Fibroblast of the aortic adventitia (primary cell): ENCODE measurements at regions not wholly inside any gene's neighbourhood (a gene's known extent, or its start where the extent isn't known, plus 50 kb on each side); places are given as distances from the start of the nearest gene placed in this dataset.
A peak's percentile ranks its signal among the peaks of the same experiment; 100 is the strongest.

ENCODE experiments used
- DNase-seq: peaks from one replicate; pipeline ENCODE4 v3.0.0-alpha.2; 2010; ENCODE audit warnings: low read depth
- H3K4me3 ChIP-seq: 2 replicates; pipeline ENCODE4 v1.5.1; 2011; ENCODE audit warnings: low read depth, mild to moderate bottlenecking, control low read depth, low read length, moderate library complexity
- CTCF ChIP-seq: IDR thresholded peaks from 2 replicates; pipeline ENCODE4 v1.5.1; 2011; ENCODE audit warnings: mild to moderate bottlenecking, low read length, control low read depth, inconsistent platforms; ENCODE audit not compliant: insufficient read depth

- DNase-seq: no peak
- H3K4me3 ChIP-seq: no peak overlapping the region
- TF ChIP-seq CTCF: no peak
Measured at GRCh38 chr11:80872116-80872728, 1431.4 kb upstream of the TENM4 start.

- TF ChIP-seq CTCF: no peak
- no peak for DNase-seq
- no peak overlapping the region for H3K4me3 ChIP-seq
Measured at GRCh38 chr11:80868831-80869230, 1428.0 kb upstream of the TENM4 start.

DNA sequence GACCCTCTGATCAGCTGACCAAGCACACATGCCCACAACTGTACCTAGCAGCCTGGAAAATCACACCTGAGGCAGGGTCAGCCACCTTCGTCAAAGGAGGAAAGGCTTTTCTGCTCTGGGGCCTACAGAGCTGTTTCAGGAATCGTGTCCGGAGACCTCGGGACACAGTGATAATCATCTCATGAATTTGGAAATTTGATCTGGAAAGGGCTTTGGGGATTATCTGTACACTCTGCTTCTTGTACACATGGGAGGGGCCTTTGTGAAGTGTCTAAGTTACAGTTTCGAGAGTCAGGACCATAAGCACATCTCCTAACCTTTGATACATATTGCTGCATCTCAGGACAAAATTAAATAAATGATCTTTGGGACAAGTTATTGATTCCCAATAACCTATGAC lies 1421.2 kb upstream of the TENM4 start:
- no peak overlapping the region for H3K4me3 ChIP-seq
- DNase-seq: no peak
- TF ChIP-seq CTCF: no peak

DNA sequence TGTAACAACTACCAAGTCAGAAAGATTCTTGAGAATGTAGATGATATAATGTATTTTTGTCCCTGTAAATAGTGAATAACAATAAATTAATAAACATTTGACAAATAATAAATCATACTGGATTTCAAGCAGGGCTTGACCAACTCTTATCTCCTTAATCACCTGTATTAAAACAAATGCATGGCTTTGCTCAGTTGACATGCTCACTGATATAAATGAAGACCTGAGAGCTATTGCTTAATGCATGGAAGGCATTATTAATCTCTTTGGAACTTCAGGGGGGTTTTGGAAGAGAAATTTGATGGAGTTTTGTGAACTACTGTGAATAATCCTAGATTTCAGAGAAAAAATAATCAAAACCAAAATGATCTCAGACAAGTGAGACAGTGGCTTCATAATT lies 1420.4 kb upstream of the TENM4 start:
- H3K4me3 ChIP-seq: no peak overlapping the region
- no peak for TF ChIP-seq CTCF
- DNase-seq: no peak

GRCh38 chr11:80860632-80861031 lies 1419.8 kb upstream of the TENM4 start:
- no peak overlapping the region for H3K4me3 ChIP-seq
- DNase-seq: peak; percentile 64
- TF ChIP-seq CTCF: no peak

DNA sequence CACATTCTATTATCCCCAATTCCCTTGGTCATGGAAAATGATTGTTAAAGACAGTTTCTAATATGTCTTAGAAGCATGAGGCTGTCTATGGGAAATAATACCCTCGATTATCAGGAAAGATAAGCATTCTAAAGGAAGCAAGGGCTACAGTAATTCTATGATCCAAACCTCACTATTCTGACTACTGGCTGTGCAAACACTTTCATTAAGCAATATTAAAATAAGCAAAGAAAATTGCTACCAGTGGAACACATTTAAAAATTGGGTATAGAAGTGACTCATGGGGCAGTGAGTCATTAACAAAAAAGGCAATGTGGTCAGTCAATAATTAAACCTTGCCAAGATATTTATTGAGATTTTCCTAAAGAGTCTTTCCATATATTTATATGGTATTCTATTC lies 1415.2 kb upstream of the TENM4 start:
- DNase-seq: peak; percentile 46
- TF ChIP-seq CTCF: no peak
- no peak overlapping the region for H3K4me3 ChIP-seq

DNA sequence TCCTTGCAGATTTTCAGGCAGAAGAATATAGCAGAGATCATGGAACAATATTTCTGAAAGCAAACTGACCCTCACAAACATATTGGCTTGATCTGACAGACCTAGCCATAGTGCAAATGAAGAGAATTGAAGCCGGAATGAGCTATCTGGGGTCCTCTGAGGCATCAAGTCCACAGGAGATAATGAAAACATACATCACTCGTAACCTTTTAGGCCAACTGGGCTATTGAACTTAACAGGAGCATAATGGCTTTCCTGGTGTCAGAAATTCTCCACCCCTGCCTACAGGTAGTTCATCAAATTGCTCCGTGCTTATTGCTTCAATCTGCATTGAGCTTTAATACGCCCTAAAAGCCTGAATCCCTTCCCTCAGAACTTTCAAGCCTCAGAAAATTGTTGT lies 1414.6 kb upstream of the TENM4 start:
- no peak for DNase-seq
- no peak for TF ChIP-seq CTCF
- H3K4me3 ChIP-seq: no peak overlapping the region
